GM12873 (cell line): ENCODE measurements at regions not wholly inside any gene's neighbourhood (a gene's known extent, or its start where the extent isn't known, plus 50 kb on each side); places are given as distances from the start of the nearest gene placed in this dataset.

Experiments
- TF ChIP-seq, protein P1 (sequence below): IDR thresholded peaks from 2 replicates; pipeline ENCODE4 v1.5.1; 2012; ENCODE audit warnings: low read depth, mild to moderate bottlenecking, moderate library complexity, low read length, control low read depth; ENCODE audit not compliant: insufficient read depth; ENCODE audit errors: missing control alignments

DNA sequence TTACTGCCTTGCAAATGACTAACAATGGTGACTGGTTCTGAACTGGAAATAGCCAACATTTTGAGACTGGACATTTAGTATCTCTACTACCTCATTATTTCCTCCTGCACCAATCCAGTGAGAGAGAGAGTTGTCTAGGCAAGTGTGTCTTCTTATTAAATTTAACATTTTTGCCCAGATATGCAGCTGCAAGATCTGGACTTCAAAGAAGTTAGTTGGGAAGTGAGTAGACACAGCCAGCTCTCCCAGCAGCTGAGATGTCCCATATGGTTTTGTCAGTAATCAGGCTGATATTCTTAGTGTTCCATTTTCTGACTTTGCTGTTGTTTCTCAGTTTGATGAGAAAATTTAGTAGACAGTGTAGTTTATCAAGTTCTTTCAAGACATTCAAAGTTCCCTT lies 1778.8 kb upstream of the CDH6 start:
- TF ChIP-seq, protein P1, sequence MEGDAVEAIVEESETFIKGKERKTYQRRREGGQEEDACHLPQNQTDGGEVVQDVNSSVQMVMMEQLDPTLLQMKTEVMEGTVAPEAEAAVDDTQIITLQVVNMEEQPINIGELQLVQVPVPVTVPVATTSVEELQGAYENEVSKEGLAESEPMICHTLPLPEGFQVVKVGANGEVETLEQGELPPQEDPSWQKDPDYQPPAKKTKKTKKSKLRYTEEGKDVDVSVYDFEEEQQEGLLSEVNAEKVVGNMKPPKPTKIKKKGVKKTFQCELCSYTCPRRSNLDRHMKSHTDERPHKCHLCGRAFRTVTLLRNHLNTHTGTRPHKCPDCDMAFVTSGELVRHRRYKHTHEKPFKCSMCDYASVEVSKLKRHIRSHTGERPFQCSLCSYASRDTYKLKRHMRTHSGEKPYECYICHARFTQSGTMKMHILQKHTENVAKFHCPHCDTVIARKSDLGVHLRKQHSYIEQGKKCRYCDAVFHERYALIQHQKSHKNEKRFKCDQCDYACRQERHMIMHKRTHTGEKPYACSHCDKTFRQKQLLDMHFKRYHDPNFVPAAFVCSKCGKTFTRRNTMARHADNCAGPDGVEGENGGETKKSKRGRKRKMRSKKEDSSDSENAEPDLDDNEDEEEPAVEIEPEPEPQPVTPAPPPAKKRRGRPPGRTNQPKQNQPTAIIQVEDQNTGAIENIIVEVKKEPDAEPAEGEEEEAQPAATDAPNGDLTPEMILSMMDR: no peak

DNA sequence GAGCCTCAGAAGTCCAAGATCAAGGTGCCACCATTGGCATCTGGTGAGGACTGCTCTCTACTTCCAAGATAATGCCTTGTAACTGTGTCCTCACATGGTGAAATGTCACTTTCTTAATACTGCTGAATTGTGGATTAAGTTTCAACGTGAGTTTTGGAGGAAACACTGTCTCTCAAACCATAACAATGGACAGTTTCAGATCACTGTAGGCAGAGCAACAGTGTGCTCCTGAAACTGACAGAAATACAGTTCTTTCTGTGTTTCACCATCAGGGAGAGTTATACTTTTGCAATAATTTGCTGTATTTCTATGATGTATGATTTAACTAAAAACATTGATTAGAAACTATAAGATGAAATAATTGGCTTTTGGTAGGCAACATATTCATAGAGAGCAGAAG lies 1780.5 kb upstream of the CDH6 start:
- TF ChIP-seq, protein P1: no peak

DNA sequence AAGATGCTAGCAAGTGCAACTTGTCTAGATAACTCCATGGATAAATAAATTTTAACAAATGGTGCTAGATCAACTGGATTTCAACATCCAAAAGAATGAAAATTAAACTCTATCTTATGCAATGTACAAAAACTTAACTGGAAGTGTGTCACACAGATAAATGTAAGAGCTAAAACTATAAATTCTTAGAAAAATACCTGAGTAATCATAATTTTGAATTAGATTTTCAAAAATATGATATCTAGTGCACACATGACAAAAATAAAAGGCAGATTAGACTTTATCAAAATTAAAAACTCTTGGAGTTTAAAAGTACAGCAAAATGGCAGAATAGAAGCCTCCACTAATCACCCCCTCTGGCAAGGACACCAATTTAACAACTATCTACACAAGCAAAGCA lies 1791.2 kb upstream of the CDH6 start:
- TF ChIP-seq, protein P1: no peak

DNA sequence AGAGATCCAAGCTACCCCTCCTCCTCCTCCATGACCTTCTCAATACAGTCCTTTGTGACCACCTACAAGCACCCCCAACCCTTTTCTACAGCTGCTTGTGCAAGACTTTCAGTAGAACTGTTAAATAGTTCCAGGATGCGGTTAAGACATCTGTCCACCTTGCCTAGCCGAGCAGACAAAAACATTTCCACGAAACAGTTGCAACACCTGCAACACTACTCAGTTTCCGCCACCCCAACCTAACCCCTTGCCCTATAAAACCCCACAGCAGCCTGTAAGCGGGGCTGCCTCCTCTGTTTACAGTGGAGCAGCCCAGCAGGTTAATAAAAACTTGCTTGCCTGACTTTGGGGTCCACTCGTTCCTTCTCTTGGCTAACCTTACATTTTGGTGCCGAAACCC lies 1803.5 kb upstream of the CDH6 start:
- TF ChIP-seq, protein P1: no peak

DNA sequence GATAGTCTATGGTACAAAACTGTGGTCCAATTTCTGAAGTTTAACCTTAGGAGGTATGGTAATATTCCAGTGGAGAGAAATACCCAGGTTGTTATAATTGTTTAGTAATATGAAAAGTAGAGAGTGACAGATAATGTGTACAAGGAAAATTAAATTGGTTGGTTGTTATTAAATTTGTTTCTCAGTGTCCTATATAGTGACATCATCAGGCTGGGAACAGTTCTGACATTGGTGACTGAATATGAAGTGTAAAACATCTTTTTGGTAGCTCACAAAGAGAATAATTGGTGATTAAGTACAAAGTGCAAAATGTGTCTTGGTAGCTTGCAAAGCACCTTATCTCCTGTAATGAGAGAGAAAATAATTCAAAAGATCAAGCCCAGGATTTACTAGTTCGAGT lies 1806.1 kb upstream of the CDH6 start:
- TF ChIP-seq, protein P1: no peak

DNA sequence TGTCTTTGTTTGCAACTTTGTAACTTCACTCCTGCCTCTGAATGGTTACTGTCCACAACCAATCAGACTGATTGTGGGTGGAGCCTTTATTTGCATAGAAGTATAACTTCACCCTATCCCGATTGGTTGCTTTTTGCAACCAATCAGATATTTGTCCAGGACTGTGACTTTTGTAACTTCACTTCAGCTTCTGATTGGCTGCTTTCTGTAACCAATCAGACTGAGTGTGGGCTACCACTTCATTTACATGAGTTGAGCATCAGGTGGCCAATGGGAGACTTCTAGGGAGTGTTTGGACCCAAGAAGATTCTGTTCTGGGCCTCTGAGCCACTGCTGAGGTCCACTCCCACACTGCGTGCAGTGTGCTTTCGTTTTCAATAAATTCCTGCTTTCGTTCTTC lies 1810.7 kb upstream of the CDH6 start:
- TF ChIP-seq, protein P1: no peak

DNA sequence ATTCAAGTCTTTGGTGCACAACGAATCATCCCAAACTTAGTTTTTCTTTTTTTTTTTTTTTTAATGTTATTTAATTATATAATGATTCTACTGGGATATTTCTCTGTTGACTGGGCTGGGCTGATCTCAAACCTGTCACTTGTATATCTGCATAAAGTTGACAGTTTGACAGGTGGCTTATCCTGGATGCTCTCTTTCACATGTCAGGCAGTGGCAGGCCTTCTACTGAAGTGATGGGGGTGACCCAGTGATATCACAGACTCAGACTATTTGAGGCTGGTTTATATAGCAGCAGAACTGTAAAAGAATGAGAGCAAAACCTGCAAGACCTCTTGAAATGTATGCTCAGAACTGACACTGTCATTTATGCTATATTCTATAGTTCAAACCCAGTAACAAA lies 1813.5 kb upstream of the CDH6 start:
- TF ChIP-seq, protein P1: no peak
